ENCODE measurements at regions not wholly inside any gene's neighbourhood (a gene's known extent, or its start where the extent isn't known, plus 50 kb on each side); places are given as distances from the start of the nearest gene placed in this dataset.

DNA sequence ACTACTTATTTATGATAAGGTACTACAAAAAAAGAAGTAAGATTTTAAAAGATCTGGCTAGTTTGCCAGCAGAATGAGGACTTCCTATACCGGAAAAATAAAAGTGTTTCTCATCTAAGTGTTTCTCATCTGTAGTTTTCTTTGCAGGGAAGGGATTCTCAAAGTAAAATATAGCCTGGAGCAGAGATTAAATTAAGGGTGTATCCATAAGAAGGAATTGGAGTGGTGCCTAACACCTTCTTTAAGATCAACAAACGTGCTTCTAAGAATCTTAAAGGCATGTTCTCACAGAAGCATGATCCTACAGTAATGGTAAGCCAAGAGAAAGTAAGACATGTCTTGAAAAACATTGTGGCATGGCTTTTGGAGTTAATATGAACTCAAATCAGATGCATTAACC, 528.2 kb downstream of the GBA3 start:
- no peak overlapping the region for H3K27ac Mint-ChIP-seq
- no peaks in the 10 kb centered on the region for H3K36me3 Mint-ChIP-seq
- peaks cover 5 to 48% (median 14%) of the 10 kb centered on the region in 6 donors for H3K9me3 Mint-ChIP-seq
- no peak overlapping the region for H3K4me3 Mint-ChIP-seq
- no peaks in the 10 kb centered on the region for H3K4me1 Mint-ChIP-seq
- no peak for DNase-seq
- no peaks in the 10 kb centered on the region for H3K27me3 Mint-ChIP-seq (ENCODE audit: low read depth in 3 of 3)

DNA sequence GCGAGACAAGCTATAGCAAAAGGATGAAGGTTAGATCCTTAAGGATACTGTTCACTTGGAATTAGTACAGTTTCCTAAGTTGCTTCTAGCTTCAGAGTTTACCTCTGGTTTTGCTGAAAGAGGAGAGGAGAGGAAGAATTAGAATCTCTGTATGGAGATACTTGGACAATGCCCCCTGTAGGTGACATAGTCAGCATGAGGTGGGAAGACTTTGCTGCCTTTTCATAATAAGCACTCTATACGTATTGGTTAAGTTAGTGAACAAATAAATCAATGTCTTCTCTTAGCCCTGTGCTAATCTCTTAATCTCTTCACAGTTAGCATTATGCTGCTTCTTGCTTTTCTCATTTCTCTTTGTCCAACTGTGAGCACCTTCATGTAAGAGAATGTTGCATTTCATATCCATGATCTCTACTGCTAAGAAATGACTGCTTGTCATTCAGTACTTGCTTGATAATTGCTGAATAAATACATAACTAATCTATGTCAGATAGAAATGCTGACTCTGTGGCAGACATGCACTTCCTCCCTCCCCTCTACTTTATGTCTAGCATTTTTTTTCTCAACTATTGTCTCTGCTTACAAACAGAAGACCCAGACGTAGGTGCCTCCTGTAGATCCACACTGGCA, 527.2 kb downstream of the GBA3 start:
- Mint-ChIP-seq H3K27ac (no peak overlapping the region), H3K36me3 (no peaks in the 10 kb centered on the region), H3K4me1 (no peaks in the 10 kb centered on the region), H3K27me3 (ENCODE audit: low read depth in 3 of 3) (no peaks in the 10 kb centered on the region), H3K4me3 (no peak overlapping the region), H3K9me3 (peaks cover 3 to 51% (median 15%) of the 10 kb centered on the region in 6 donors)
- no peak for DNase-seq

DNA sequence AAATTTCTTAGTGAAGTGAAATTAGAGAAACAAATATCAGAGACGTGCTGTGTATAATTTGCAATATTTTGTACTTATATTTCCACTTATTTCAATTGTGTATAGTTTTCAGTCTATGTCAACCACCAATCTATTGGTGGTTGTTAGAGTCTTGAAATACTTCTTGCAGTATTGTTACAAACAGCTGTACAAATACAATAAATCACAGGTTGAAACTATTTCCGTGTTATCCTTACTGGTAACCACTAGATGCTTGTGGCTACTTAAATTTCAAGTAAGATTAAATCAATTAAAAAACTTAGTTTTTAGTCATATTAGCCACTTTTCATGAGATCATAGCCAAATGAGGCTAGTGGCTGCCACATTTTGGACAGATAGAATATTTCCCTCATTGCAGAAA, 520.5 kb downstream of the GBA3 start:
- Mint-ChIP-seq H3K4me1 (no peaks in the 10 kb centered on the region), H3K27ac (no peak overlapping the region), H3K4me3 (no peak overlapping the region)

DNA sequence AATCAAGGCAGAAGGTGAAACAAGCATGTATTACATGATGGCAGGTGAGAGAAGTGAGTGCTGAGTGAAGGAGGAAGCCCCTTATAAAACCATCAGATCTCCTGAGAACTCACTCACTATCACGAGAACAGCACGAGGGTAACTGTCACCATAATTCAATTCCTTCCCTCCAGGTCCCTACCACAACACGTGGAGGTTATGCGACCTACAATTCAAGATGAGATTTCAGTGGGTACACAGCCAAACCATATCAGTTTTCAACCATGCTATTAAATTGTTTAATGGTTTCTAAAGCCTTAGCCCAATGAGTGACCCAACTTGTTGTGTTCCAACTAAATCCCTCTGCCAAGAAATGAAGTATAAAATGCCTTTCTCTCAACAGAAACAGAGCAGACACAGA, 519.8 kb downstream of the GBA3 start:
- Mint-ChIP-seq H3K36me3 (no peaks in the 10 kb centered on the region), H3K4me1 (no peaks in the 10 kb centered on the region), H3K4me3 (no peak overlapping the region), H3K27me3 (ENCODE audit: low read depth in 3 of 3) (peaks cover 0 to 3% (median 0%) of the 10 kb centered on the region in 3 donors), H3K27ac (no peak overlapping the region), H3K9me3 (peaks cover 0 to 43% (median 9%) of the 10 kb centered on the region in 6 donors)
- DNase-seq: no peak

More for the DNA sequence above, 520.5 kb downstream of the GBA3 start:
- DNase-seq: no peak
- peaks cover 0 to 3% (median 0%) of the 10 kb centered on the region in 3 donors for H3K27me3 Mint-ChIP-seq (ENCODE audit: low read depth in 3 of 3)
- no peaks in the 10 kb centered on the region for H3K36me3 Mint-ChIP-seq
- peaks cover 0 to 42% (median 9%) of the 10 kb centered on the region in 6 donors for H3K9me3 Mint-ChIP-seq

DNA sequence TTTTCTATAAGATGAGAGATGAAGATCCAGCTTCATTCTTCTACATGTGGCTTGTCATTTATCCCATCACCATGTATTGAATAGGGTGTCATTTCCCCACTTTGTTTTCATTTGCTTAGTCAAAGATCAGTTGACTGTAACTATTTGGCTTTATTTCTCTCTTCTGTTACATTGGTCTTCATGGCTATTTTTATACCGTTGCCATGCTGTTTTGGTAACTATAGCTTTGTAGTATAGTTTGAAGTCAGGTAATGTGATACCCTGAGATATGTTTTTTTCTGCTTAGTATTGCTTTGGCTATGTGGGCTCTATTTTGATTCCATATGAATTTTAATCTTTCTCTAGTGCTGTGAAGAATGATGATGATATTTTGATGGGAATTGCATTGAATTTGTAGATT, 514.3 kb downstream of the GBA3 start:
- H3K27me3 Mint-ChIP-seq (ENCODE audit: low read depth in 3 of 3): no peaks in the 10 kb centered on the region
- no peak for DNase-seq

DNA sequence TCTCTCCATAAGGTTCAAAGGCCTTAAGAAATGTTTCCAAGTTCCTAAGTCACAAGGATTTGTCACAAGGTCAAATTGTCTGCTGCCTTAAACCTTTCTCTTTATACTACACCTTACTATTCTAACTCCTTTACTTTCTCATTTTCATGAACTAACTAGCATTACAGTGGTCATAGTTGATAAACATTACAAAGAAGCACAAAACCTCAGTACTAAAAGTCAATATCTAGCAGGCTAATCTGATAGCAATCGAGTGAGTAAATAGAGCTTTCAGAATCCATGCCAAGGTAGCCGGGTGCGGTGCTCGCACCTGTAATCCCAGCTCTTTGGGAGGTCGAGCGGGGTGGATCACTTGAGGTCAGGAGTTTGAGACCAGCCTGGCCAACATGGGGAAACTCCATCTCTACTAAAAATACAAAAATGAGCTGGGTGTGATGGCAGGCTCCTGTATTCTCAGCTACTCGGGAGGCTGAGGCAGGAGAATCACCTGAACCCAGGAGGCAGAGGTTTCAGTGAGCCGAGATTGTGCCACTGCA, 510.0 kb downstream of the GBA3 start:
- Mint-ChIP-seq H3K27ac (no peak overlapping the region), H3K4me3 (no peak overlapping the region), H3K36me3 (peaks cover 0 to 4% (median 0%) of the 10 kb centered on the region in 3 donors), H3K27me3 (ENCODE audit: low read depth in 3 of 3) (no peaks in the 10 kb centered on the region), H3K9me3 (peaks cover 8 to 70% (median 13%) of the 10 kb centered on the region in 6 donors), H3K4me1 (no peaks in the 10 kb centered on the region)
- DNase-seq: no peak

More for the DNA sequence above, 514.3 kb downstream of the GBA3 start:
- peaks cover 0 to 4% (median 0%) of the 10 kb centered on the region in 3 donors for H3K36me3 Mint-ChIP-seq
- H3K27ac Mint-ChIP-seq: no peak overlapping the region
- no peaks in the 10 kb centered on the region for H3K4me1 Mint-ChIP-seq
- H3K4me3 Mint-ChIP-seq: no peak overlapping the region
- H3K9me3 Mint-ChIP-seq: peaks cover 6 to 64% (median 15%) of the 10 kb centered on the region in 6 donors

DNA sequence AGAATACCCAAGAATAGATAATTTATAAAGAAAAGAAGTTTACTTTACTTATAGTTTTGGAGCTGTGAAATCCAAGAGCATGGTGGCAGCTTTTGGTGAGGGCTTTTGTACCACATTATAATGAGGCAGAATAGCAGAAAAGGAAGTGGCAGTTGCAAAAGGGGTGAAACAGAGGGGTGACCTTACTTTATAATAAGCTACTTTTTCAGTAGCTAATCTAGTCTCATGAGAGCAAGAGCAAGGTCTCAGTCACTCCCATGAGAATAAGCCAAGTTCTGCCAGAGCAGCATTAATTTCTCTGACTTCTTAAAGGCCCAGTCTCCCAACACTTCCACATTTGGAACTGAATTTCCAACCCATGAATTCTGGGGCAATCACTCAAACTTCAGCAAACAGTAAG, 502.0 kb downstream of the GBA3 start:
- Mint-ChIP-seq H3K36me3 (no peaks in the 10 kb centered on the region), H3K4me3 (no peak overlapping the region), H3K9me3 (peaks cover 9 to 41% (median 18%) of the 10 kb centered on the region in 6 donors), H3K27ac (no peak overlapping the region), H3K27me3 (ENCODE audit: low read depth in 3 of 3) (no peaks in the 10 kb centered on the region), H3K4me1 (no peaks in the 10 kb centered on the region)
- DNase-seq: no peak

DNA sequence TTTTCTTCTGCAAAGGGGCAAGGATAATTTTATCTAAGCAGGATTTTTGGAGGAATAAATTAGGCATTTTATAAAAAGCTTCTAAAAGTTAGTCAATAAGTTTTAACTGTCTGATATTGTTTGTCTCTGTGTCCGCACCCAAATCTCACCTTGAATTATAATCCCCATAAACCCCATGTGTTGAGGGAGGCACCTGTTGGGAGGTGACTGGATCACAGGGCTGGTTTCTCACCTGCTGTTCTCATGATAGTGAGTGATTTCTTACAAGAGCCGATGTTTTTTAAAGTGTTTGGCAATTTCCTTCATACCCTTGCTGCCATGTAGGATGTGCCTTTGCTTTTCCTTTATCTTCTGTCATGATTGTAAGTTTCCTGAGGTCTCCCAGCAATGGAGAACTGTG, 481.4 kb downstream of the GBA3 start:
- Mint-ChIP-seq H3K9me3 (peaks cover 19 to 56% (median 28%) of the 10 kb centered on the region in 6 donors), H3K4me3 (no peak overlapping the region), H3K27me3 (ENCODE audit: low read depth in 3 of 3) (peaks cover 0 to 1% (median 1%) of the 10 kb centered on the region in 3 donors), H3K4me1 (no peaks in the 10 kb centered on the region), H3K36me3 (peaks cover 0 to 3% (median 0%) of the 10 kb centered on the region in 3 donors), H3K27ac (no peak overlapping the region)
- no peak for DNase-seq

DNA sequence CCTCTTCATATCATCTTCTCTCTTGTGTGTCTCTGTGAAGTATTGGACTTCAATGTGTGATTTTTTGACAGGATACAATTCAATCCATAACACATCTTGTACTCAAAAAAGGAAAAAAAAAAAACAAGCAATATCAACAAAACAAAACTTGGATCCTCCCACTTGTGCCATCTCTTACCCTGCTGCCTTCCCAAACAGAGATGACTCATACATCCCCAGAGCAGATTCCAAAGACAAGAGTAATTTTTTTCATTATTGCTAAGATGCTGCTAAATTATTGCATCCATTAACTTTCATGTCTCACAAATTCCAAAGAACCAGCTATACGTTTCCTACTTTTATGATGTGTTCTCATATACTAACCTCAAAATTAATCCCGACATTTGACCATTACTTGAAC, 479.2 kb downstream of the GBA3 start:
- H3K27me3 Mint-ChIP-seq (ENCODE audit: low read depth in 3 of 3): peaks cover 0 to 2% (median 1%) of the 10 kb centered on the region in 3 donors
- peaks cover 10 to 44% (median 19%) of the 10 kb centered on the region in 6 donors for H3K9me3 Mint-ChIP-seq
- H3K4me3 Mint-ChIP-seq: no peak overlapping the region
- peaks cover 0 to 2% (median 0%) of the 10 kb centered on the region in 3 donors for H3K36me3 Mint-ChIP-seq
- no peak overlapping the region for H3K27ac Mint-ChIP-seq
- DNase-seq: no peak
- no peaks in the 10 kb centered on the region for H3K4me1 Mint-ChIP-seq

DNA sequence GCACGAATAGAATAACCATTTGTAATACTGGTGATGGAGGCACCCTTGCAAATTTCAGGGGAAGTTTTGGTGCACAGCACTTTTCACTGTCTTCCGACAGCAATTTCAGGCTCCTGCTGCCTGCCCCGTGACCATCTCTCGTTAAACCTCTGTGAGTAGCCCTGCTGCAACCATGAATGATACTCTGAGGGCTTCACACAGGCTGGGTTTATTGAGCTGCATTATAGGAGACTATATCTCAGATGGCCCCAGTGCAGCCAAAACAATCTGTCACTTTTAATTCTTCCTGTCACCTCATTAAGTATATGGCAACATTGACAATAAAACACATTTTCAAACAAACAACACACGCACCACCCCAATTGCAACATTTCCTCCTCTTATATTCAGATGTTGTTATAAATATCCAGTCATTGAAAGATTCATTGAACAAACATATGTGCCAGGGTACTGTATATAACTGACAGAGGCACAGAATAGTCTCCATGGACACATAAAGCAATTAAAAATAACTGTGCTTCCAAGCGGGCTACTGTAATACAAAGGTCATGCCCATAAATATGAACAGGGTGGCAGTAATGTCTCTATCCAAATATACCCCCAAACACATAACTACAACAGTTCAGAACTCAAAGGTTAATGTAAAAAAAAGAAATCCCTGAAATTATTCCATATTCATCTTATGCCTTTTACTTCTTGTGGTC, 477.0 kb downstream of the GBA3 start:
- Mint-ChIP-seq H3K4me3 (no peak overlapping the region), H3K4me1 (no peaks in the 10 kb centered on the region), H3K27me3 (ENCODE audit: low read depth in 3 of 3) (peaks cover 0 to 4% (median 0%) of the 10 kb centered on the region in 3 donors), H3K27ac (no peak overlapping the region), H3K9me3 (peaks cover 5 to 36% (median 18%) of the 10 kb centered on the region in 6 donors), H3K36me3 (no peaks in the 10 kb centered on the region)
- DNase-seq: no peak

DNA sequence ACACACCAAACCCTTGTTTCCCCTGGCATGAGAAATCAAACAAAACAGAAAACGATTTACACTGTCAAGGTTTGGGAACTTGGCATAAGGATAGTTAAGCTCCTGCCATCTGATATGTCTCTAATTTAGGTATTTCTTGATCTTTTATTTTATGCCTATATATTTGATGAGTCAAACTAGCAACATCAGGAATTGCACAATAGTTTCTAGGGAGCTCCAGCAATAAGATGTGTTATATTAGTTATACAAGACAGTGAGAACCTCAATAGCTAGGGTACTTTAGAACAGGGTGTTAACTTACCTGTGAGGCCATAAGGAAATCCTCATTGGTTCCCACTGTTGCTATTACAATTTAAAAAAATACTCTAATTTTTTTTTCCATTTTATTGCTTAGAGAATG, 474.2 kb downstream of the GBA3 start:
- Mint-ChIP-seq H3K27me3 (ENCODE audit: low read depth in 3 of 3) (peaks cover 0 to 3% (median 0%) of the 10 kb centered on the region in 3 donors), H3K9me3 (peaks cover 4 to 28% (median 13%) of the 10 kb centered on the region in 6 donors), H3K4me1 (no peaks in the 10 kb centered on the region), H3K36me3 (no peaks in the 10 kb centered on the region), H3K4me3 (no peak overlapping the region), H3K27ac (no peak overlapping the region)
- DNase-seq: no peak

DNA sequence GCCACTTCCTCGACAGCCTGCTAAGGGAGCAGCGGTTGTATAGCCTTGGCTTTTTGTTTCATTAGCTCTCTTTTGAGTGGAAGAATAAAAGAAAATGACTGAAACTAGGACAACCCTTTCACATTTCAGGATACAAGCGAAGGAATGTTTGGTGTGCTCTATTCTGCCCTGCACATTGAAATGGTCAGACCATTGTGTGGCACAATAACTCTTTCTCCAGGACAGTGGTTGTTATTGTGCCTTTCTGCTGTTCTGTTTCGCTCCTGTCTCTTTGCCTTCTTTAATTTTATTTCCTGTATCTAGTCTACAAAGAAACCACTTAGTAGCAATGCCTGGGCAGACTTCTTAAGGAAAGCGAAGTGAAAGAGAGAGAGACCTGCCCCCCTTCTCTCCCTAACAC, 473.7 kb downstream of the GBA3 start:
- H3K27me3 Mint-ChIP-seq (ENCODE audit: low read depth in 3 of 3): peaks cover 0 to 3% (median 0%) of the 10 kb centered on the region in 3 donors
- DNase-seq: no peak
- H3K4me3 Mint-ChIP-seq: no peak overlapping the region
- no peaks in the 10 kb centered on the region for H3K36me3 Mint-ChIP-seq
- H3K27ac Mint-ChIP-seq: no peak overlapping the region
- no peaks in the 10 kb centered on the region for H3K4me1 Mint-ChIP-seq
- peaks cover 3 to 25% (median 12%) of the 10 kb centered on the region in 6 donors for H3K9me3 Mint-ChIP-seq

DNA sequence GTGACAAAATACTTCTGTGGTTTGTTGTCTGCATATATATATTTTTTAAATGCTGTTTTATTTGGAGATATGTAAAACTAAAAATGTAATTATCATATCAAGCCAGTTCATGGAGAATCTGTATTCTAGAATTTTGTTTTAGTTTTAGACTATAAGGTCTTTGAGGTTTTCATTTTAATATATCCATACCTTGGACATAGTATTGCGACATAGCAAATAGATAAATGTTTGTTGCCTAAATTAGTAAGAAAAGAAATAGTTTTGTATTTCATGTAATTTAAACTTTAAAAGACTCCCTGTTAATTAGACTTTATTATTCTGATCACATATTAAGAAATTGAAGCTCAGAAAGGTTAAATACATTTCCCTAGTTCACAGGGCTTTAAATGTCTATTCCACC, 472.9 kb downstream of the GBA3 start:
- Mint-ChIP-seq H3K4me3 (no peak overlapping the region), H3K36me3 (no peaks in the 10 kb centered on the region), H3K4me1 (no peaks in the 10 kb centered on the region), H3K27me3 (ENCODE audit: low read depth in 3 of 3) (peaks cover 0 to 3% (median 0%) of the 10 kb centered on the region in 3 donors), H3K27ac (no peak overlapping the region), H3K9me3 (peaks cover 3 to 27% (median 13%) of the 10 kb centered on the region in 6 donors)
- DNase-seq: no peak

Data from immature natural killer cell (primary cell).